ENCODE measurements at regions not wholly inside any gene's neighbourhood (a gene's known extent, or its start where the extent isn't known, plus 50 kb on each side); places are given as distances from the start of the nearest gene placed in this dataset.
A peak's percentile ranks its signal among the peaks of the same experiment; 100 is the strongest.
"Not testable (repeated sequence)": the region's sequence is repeated elsewhere in the genome, so short reads cannot be mapped to it uniquely, and the experiment has no call there.

DNA sequence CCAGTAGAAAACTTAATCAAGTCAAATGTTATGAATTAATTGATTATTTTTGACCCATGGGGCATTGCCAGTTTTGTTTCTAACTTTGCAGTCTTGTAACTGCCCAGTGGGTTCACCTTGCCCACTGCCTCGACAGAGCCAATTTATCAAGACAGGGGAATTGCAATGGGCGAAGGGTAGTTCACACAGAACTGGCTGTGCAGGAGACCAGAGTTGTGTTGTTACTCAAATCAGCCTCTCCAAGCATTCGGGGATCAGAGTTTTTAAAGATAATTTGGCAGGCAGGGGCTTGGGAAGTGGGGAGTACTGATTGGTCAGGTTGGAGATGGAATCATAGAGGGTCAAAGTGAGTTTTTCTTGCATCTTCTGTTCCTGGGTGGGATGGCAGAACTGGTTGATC, 168.5 kb upstream of the COPS8 start:
- no peak for DNase-seq
- Histone ChIP-seq H3K9me3 (no peaks in the 10 kb centered on the region), H3K9ac (ENCODE audit: low read depth in 2 of 2, low read length in 2 of 2) (no peak overlapping the region), H3K4me1 (no peaks in the 10 kb centered on the region), H3K27me3 (no peaks in the 10 kb centered on the region), H3K36me3 (no peaks in the 10 kb centered on the region), H3K27ac (no peak overlapping the region), H3K4me3 (no peak overlapping the region)
- intact Hi-C loops (cut with DNase I), result no loop called here
- TF ChIP-seq, protein P1, sequence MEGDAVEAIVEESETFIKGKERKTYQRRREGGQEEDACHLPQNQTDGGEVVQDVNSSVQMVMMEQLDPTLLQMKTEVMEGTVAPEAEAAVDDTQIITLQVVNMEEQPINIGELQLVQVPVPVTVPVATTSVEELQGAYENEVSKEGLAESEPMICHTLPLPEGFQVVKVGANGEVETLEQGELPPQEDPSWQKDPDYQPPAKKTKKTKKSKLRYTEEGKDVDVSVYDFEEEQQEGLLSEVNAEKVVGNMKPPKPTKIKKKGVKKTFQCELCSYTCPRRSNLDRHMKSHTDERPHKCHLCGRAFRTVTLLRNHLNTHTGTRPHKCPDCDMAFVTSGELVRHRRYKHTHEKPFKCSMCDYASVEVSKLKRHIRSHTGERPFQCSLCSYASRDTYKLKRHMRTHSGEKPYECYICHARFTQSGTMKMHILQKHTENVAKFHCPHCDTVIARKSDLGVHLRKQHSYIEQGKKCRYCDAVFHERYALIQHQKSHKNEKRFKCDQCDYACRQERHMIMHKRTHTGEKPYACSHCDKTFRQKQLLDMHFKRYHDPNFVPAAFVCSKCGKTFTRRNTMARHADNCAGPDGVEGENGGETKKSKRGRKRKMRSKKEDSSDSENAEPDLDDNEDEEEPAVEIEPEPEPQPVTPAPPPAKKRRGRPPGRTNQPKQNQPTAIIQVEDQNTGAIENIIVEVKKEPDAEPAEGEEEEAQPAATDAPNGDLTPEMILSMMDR (IDR thresholded peaks at IDR 0.05), result no peak

DNA sequence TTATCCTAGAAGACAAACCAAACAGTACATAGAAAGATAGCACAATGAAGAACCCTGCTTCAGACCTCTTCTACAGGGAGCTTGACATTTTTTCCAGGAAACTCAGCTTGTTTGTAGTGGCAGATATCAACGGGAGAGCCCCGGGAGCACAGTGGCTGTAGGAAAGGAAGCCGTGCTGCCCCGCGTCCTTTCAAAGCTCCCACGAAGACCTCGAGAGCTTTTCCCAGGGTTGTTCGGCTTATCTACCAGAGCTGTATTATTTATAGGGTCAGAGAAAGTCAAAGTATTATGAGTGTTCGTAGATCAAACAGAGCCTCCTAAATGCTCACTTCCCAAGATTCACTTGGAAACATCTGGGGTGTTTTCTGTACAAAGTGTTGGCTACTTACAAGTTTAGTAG, 167.1 kb upstream of the COPS8 start:
- intact Hi-C loops (cut with DNase I), result no loop called here
- Histone ChIP-seq H3K4me3 (no peak overlapping the region), H3K27ac (no peak overlapping the region), H3K9ac (ENCODE audit: low read depth in 2 of 2, low read length in 2 of 2) (no peak overlapping the region), H3K4me1 (no peaks in the 10 kb centered on the region), H3K36me3 (no peaks in the 10 kb centered on the region), H3K9me3 (no peaks in the 10 kb centered on the region), H3K27me3 (no peaks in the 10 kb centered on the region)
- no peak for DNase-seq
- TF ChIP-seq, protein P1 (IDR thresholded peaks at IDR 0.05), result no peak

DNA sequence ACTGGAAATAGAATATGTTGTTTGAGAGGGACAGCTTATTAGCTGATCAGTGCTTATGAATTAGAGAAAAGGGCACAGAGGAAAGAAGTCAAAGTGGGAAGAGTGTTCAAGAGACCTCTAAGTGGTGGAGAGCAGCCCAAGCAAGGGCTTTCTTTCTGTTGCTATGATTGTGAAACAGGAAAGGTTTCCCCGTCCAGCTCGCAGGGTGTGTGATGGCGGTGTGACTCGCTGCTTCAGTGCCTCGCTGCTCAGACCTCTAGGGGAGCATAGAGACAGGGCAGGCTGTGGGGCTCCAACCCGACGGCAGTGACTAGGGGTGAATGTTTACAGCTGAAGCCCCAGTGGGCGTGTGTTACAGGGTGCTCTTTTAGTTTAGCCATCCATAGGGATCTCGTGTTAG, 166.5 kb upstream of the COPS8 start:
- intact Hi-C loops (cut with DNase I), result no loop called here
- no peak overlapping the region for H3K27ac ChIP-seq
- H3K36me3 ChIP-seq, result no peaks in the 10 kb centered on the region
- TF ChIP-seq, protein P1 (IDR thresholded peaks at IDR 0.05), result no peak
- no peaks in the 10 kb centered on the region for H3K4me1 ChIP-seq
- no peak overlapping the region for H3K4me3 ChIP-seq
- H3K9ac ChIP-seq (ENCODE audit: low read depth in 2 of 2, low read length in 2 of 2), result no peak overlapping the region
- H3K9me3 ChIP-seq, result no peaks in the 10 kb centered on the region
- H3K27me3 ChIP-seq, result no peaks in the 10 kb centered on the region
- no peak for DNase-seq

DNA sequence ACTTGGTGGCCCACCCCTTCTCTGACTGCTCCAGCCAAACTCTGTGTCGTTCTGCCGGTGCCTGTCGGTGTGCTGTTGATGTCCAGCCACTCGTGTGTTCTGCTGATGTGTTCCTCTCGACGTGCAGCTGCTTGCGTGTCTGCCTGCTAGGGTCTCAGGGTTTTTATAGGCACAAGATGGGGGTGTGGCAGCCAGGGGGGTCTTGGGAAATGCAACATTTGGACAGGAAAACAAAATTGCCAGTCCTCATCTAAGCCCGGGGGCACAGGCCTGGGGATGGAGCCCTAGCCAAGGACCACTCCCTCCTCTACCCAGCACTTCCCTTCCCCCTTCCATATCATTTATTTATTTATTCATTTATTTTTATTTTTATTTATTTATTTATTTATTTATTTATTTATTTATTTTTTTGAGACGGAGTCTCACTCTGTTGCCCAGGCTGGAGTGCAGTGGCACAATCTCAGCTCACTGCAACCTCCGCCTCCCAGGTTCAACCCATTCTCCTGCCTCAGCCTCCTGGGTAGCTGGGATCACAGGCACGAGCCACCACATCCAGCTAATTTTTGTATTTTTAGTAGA, 165.8 kb upstream of the COPS8 start:
- H3K27me3 ChIP-seq; H3K4me1 ChIP-seq; H3K9ac ChIP-seq (ENCODE audit: low read depth in 2 of 2, low read length in 2 of 2); H3K4me3 ChIP-seq; H3K36me3 ChIP-seq; H3K9me3 ChIP-seq; H3K27ac ChIP-seq; DNase-seq; intact Hi-C loops (cut with DNase I): not testable (repeated sequence)

DNA sequence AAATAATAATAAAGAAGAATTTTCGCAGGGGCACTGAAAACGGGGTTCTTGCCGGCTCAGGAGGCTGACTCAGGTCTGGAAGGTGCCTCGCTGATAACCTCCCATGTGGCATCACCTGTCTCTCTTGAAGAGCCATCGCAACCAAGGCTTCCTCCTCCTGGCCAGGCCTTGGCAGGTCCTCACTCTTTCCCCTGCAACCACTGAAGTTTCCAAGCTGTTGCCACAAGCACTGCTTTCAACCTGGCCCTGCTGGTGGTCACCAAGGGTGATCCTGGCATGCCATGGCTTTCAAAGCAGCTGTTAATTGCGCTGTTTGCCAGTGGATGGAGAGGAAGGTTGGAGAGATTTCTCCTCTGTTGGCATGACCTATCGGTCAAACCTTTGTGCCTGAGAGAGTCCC, 163.6 kb upstream of the COPS8 start:
- no peak for DNase-seq
- no peaks in the 10 kb centered on the region for H3K4me1 ChIP-seq
- H3K9me3 ChIP-seq, result no peaks in the 10 kb centered on the region
- TF ChIP-seq, protein P1 (IDR thresholded peaks at IDR 0.05), result no peak
- H3K4me3 ChIP-seq, result no peak overlapping the region
- intact Hi-C loops (cut with DNase I), result no loop called here
- no peak overlapping the region for H3K9ac ChIP-seq (ENCODE audit: low read depth in 2 of 2, low read length in 2 of 2)
- H3K27ac ChIP-seq, result no peak overlapping the region
- no peaks in the 10 kb centered on the region for H3K27me3 ChIP-seq
- H3K36me3 ChIP-seq, result no peaks in the 10 kb centered on the region

DNA sequence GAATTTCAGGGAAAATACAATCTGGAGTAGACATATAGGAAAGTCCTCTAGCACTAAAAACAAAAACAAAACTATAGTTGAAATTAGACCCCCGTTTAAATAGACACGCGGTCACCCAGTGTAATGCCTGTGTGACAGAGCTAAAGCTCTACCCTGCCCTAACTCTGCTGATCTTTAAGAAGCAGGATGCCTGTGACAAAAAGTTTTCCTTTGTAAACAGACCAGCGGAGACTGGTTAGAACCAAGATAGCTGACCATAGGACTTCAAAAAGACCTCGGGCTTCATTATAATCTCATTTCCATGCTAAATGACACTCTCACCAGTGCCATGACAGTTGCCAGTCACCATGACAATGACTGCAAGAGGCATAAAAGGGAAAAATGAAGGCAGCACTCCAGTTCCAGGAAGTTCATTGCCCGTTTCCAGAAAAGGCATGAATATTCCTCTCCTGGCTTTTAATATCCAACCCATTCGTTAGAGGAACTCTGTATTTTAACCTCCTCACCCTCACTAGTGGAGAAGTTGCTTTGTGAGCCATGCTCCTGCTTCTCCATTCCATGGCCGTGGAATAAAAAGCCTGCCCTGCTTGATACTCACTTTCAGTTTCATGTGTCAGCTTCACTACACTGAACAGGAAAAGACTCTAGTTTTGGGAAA, 157.2 kb upstream of the COPS8 start:
- Histone ChIP-seq H3K27me3 (no peaks in the 10 kb centered on the region), H3K36me3 (no peaks in the 10 kb centered on the region), H3K9me3 (no peaks in the 10 kb centered on the region), H3K27ac (no peak overlapping the region), H3K9ac (ENCODE audit: low read depth in 2 of 2, low read length in 2 of 2) (no peak overlapping the region), H3K4me3 (no peak overlapping the region), H3K4me1 (no peaks in the 10 kb centered on the region)
- peak; percentile 12 for DNase-seq
- intact Hi-C loops (cut with DNase I), result no loop called here
- TF ChIP-seq, protein P1 (IDR thresholded peaks at IDR 0.05), result no peak
